Cardiac fibroblast (primary cell): ENCODE measurements at regions not wholly inside any gene's neighbourhood (a gene's known extent, or its start where the extent isn't known, plus 50 kb on each side); places are given as distances from the start of the nearest gene placed in this dataset.

Source experiments
- DNase-seq, 2 donors: peaks; one replicate each; pipeline versions ENCODE4 v3.0.0 to v3.0.0-alpha.2; 2010; ENCODE audit warnings: low read depth in 2 of 2
- H3K4me3 ChIP-seq, 2 donors: replicated peaks in 1 of 2; 1 replicate in 1 of 2; 2 replicates in 1 of 2; pipeline ENCODE4 v1.5.1; 2011; ENCODE audit warnings: low read depth in 2 of 2, low read length in 2 of 2, mild to moderate bottlenecking in 2 of 2, moderate library complexity in 1 of 2
- CTCF ChIP-seq: IDR thresholded peaks from one replicate; pipeline ENCODE4 v1.5.1; 2011; ENCODE audit warnings: low read depth, mild to moderate bottlenecking, low read length, inconsistent platforms

GRCh38 chr12:60849723-60850122 lies 1253.9 kb downstream of the SLC16A7 start:
- H3K4me3 ChIP-seq: no peak overlapping the region
- DNase-seq: no peak
- TF ChIP-seq CTCF: no peak

- no peak for TF ChIP-seq CTCF
- H3K4me3 ChIP-seq: no peak overlapping the region
- no peak for DNase-seq
Observed at GRCh38 chr12:60853407-60853806, 1257.6 kb downstream of the SLC16A7 start.

- no peak for TF ChIP-seq CTCF
- H3K4me3 ChIP-seq: no peak overlapping the region
- no peak for DNase-seq
Observed at GRCh38 chr12:60863421-60863820, 1267.6 kb downstream of the SLC16A7 start.

GRCh38 chr12:60872219-60872618 lies 1276.4 kb downstream of the SLC16A7 start:
- DNase-seq: no peak
- H3K4me3 ChIP-seq: no peak overlapping the region

GRCh38 chr12:60872850-60873713 lies 1277.3 kb downstream of the SLC16A7 start:
- TF ChIP-seq CTCF: no peak
- no peak for DNase-seq

More at GRCh38 chr12:60872219-60872618, 1276.4 kb downstream of the SLC16A7 start:
- TF ChIP-seq CTCF: no peak

GRCh38 chr12:60874091-60874490 lies 1278.3 kb downstream of the SLC16A7 start:
- no peak for TF ChIP-seq CTCF
- H3K4me3 ChIP-seq: no peak overlapping the region
- DNase-seq: no peak

More at GRCh38 chr12:60872850-60873713, 1277.3 kb downstream of the SLC16A7 start:
- no peak overlapping the region for H3K4me3 ChIP-seq
